ENCODE measurements at regions not wholly inside any gene's neighbourhood (a gene's known extent, or its start where the extent isn't known, plus 50 kb on each side); places are given as distances from the start of the nearest gene placed in this dataset.

DNA sequence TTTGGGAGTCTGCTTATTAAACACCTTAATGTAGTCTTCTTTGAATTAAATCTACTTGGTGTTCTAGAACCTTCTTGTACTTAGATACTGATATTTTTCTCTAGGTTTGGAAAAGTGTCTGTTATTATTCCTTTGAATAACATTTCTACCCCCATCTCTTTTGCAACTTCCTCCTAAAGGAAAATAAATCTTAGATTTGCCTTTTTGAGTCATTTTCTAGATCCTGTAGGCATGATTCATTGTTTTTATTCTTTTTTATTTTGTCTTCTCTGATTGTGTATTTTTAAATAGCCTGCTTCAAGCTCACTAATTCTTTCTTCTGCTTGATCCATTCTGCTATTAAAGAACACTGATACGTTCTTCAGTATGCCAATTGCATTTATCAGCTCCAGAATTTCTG lies 155.9 kb upstream of the NEGR1 start:
- TF ChIP-seq, protein P1, sequence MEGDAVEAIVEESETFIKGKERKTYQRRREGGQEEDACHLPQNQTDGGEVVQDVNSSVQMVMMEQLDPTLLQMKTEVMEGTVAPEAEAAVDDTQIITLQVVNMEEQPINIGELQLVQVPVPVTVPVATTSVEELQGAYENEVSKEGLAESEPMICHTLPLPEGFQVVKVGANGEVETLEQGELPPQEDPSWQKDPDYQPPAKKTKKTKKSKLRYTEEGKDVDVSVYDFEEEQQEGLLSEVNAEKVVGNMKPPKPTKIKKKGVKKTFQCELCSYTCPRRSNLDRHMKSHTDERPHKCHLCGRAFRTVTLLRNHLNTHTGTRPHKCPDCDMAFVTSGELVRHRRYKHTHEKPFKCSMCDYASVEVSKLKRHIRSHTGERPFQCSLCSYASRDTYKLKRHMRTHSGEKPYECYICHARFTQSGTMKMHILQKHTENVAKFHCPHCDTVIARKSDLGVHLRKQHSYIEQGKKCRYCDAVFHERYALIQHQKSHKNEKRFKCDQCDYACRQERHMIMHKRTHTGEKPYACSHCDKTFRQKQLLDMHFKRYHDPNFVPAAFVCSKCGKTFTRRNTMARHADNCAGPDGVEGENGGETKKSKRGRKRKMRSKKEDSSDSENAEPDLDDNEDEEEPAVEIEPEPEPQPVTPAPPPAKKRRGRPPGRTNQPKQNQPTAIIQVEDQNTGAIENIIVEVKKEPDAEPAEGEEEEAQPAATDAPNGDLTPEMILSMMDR (IDR thresholded peaks at IDR 0.05) = no peak
- TF ChIP-seq POLR2A (IDR thresholded peaks at IDR 0.05) = no peak

Measured in testis (tissue), 2 donors.